ENCODE measurements at regions not wholly inside any gene's neighbourhood (a gene's known extent, or its start where the extent isn't known, plus 50 kb on each side); places are given as distances from the start of the nearest gene placed in this dataset.

GRCh38 chr5:109467058-109467457 lies 57.3 kb upstream of the PJA2 start:
- no peak for DNase-seq
